ENCODE measurements at regions not wholly inside any gene's neighbourhood (a gene's known extent, or its start where the extent isn't known, plus 50 kb on each side); places are given as distances from the start of the nearest gene placed in this dataset.

DNA sequence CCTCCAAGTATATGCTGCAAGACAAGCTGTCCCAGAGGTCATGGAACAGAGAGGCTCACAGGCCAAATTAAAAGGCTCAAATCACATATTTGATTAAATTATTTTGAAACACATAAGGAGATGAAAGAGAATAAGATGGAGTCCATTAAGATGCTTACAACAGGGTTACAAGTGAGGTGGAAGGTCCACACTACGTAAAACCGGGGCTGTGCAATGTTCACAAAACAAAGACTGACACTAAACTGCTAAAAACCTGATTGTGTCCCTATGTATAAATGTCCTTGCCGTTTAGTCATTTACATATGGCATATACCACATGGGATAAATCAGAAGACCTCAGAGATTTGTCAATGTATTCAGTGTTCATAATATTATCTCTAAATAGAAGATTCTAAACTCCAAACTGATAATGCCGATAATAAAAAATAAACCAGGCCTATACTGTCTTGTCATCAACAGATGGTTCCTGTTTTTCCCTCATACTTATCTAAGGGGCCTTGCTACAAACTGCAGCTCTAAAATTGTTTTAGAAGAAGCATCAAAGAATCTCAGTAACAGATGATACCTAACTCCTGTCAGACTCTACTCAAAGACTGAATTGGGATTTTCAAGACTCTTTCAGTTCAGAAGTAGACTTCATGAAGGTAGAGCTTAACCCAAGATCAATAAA is 51.8 kb upstream of the RIPOR2 start:
- DNase-seq (ENCODE audit: low read depth) = no peak
- no peak for TF ChIP-seq CTCF (conservative IDR thresholded peaks at IDR 0.05; ENCODE audit: low read depth, low read length)
- H3K4me3 ChIP-seq (ENCODE audit: low read depth, low read length) = no peak overlapping the region

- TF ChIP-seq CTCF (conservative IDR thresholded peaks at IDR 0.05; ENCODE audit: low read depth, low read length) = no peak
- DNase-seq (ENCODE audit: low read depth) = no peak
- H3K4me3 ChIP-seq (ENCODE audit: low read depth, low read length) = no peak overlapping the region
Observed at GRCh38 chr6:24988562-24988961, 52.8 kb upstream of the RIPOR2 start.

- DNase-seq (ENCODE audit: low read depth) = peak; percentile 84
- no peak for TF ChIP-seq CTCF (conservative IDR thresholded peaks at IDR 0.05; ENCODE audit: low read depth, low read length)
- H3K4me3 ChIP-seq (ENCODE audit: low read depth, low read length) = no peak overlapping the region
Observed at GRCh38 chr6:24990236-24990845, 54.6 kb upstream of the RIPOR2 start.

GRCh38 chr6:24990944-24991809 is 55.4 kb upstream of the RIPOR2 start:
- H3K4me3 ChIP-seq (ENCODE audit: low read depth, low read length) = no peak overlapping the region
- TF ChIP-seq CTCF (conservative IDR thresholded peaks at IDR 0.05; ENCODE audit: low read depth, low read length) = no peak
- DNase-seq (ENCODE audit: low read depth) = no peak

DNA sequence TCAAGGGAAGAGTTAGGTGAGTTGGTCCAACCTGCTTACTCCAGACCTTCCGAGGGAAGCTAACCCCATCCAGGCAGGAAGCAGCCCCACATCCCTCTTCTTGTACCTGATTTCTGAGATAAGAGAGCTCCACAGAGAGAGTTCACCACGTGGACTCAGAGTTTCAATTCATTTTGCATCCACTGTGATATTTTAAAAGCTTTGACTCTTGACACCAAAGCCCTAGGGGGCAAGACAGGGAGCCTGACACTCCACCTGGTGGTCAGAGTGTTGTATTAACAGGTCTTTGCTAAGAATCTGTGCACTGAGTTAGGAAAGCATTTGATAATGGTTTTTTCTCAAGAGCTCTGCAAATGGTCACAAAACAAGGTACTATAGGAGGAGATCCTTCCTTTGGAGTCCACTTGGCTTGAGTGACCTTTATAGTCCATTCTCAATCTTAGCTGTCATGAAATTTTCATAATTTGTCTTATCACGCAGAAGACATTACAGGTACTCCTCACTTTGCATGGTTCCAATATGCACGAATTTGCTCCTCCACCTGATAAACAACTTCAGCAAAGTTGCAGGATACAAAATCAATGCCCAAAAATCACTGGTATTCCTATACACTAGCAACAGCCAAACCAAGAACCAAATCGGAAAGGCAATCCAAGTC is 56.2 kb upstream of the RIPOR2 start:
- DNase-seq (ENCODE audit: low read depth) = peak; percentile 68
- TF ChIP-seq CTCF (conservative IDR thresholded peaks at IDR 0.05; ENCODE audit: low read depth, low read length) = peak; percentile 83
- H3K4me3 ChIP-seq (ENCODE audit: low read depth, low read length) = no peak overlapping the region

GRCh38 chr6:24994812-24995211 is 59.1 kb upstream of the RIPOR2 start:
- H3K4me3 ChIP-seq (ENCODE audit: low read depth, low read length) = no peak overlapping the region
- peak; percentile 37 for TF ChIP-seq CTCF (conservative IDR thresholded peaks at IDR 0.05; ENCODE audit: low read depth, low read length)
- DNase-seq (ENCODE audit: low read depth) = no peak

All from choroid plexus epithelial cell (primary cell).